C4-2B (cell line): ENCODE measurements at regions not wholly inside any gene's neighbourhood (a gene's known extent, or its start where the extent isn't known, plus 50 kb on each side); places are given as distances from the start of the nearest gene placed in this dataset.

Source experiments
- ZFX ChIP-seq: fragments of 450-650 bp; IDR thresholded peaks from 2 replicates; pipeline ENCODE4 v1.6.1; 2017
- TF ChIP-seq, protein P1 (sequence below): fragments of 450-650 bp; conservative IDR thresholded peaks from 2 replicates; pipeline ENCODE4 v1.5.1; 2017; ENCODE audit warnings: mild to moderate bottlenecking

DNA sequence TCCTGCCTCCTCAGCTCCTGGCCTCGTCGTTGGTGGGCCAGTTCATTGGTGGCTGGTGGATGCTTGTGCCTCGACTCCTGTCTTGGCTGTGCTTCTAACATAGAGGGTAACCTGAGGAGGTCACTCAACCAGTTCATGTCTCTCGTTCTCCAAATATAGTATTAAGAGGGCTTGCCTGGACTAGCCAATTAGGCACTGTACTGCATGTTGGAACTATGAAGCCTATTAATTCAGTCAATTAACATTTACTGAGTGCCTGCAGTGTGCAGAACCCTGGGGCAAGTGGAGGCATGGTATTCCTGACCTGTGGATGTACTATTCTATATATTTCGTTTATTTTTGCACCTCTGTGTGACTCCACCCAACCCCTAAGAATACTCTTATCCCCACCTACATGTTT is 89.9 kb upstream of the PELI1 start:
- TF ChIP-seq, protein P1, sequence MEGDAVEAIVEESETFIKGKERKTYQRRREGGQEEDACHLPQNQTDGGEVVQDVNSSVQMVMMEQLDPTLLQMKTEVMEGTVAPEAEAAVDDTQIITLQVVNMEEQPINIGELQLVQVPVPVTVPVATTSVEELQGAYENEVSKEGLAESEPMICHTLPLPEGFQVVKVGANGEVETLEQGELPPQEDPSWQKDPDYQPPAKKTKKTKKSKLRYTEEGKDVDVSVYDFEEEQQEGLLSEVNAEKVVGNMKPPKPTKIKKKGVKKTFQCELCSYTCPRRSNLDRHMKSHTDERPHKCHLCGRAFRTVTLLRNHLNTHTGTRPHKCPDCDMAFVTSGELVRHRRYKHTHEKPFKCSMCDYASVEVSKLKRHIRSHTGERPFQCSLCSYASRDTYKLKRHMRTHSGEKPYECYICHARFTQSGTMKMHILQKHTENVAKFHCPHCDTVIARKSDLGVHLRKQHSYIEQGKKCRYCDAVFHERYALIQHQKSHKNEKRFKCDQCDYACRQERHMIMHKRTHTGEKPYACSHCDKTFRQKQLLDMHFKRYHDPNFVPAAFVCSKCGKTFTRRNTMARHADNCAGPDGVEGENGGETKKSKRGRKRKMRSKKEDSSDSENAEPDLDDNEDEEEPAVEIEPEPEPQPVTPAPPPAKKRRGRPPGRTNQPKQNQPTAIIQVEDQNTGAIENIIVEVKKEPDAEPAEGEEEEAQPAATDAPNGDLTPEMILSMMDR = no peak
- TF ChIP-seq ZFX = no peak
